GM23338 (cell line): ENCODE measurements at regions not wholly inside any gene's neighbourhood (a gene's known extent, or its start where the extent isn't known, plus 50 kb on each side); places are given as distances from the start of the nearest gene placed in this dataset.

Experiments
- ATAC-seq: fragments of 200-7000 bp; cut with Tn5 transposase; 3 replicates; pipeline ENCODE4 v1.9.1; 2020
- DNase-seq: peaks from one replicate; pipeline ENCODE4 v3.0.0-alpha.2; 2015; ENCODE audit warnings: low spot score
- H2AFZ ChIP-seq: fragments of 200-600 bp; sonication (generic); 2 replicates; pipeline ENCODE4 v1.8.0; 2016; ENCODE audit warnings: antibody characterized with exemption, mild to moderate bottlenecking, moderate library complexity
- H3F3A ChIP-seq: fragments of 200-600 bp; sonication (generic); replicated peaks from 2 replicates; pipeline ENCODE4 v1.8.0; 2017; ENCODE audit warnings: antibody characterized with exemption, mixed run types, low read depth
- H3K27ac ChIP-seq: fragments of 200-600 bp; sonication (generic); 2 replicates; pipeline ENCODE4 v1.6.1; 2016; ENCODE audit warnings: low read depth
- H3K27me3 ChIP-seq: fragments of 200-600 bp; sonication (generic); 2 replicates; pipeline ENCODE4 v1.8.0; 2016; ENCODE audit warnings: mild to moderate bottlenecking, mixed run types, moderate library complexity; ENCODE audit not compliant: insufficient read depth
- H3K36me3 ChIP-seq: fragments of 200-600 bp; sonication (generic); 2 replicates; pipeline ENCODE4 v1.8.0; 2016; ENCODE audit warnings: mild to moderate bottlenecking; ENCODE audit not compliant: insufficient read depth
- H3K4me1 ChIP-seq: fragments of 200-600 bp; sonication (generic); 2 replicates; pipeline ENCODE4 v1.8.0; 2016; ENCODE audit warnings: mild to moderate bottlenecking, moderate library complexity; ENCODE audit not compliant: insufficient read depth
- H3K4me2 ChIP-seq: fragments of 200-600 bp; sonication (generic); 2 replicates; pipeline ENCODE4 v1.7.1; 2017; ENCODE audit warnings: mixed run types
- H3K4me3 ChIP-seq: fragments of 200-600 bp; sonication (generic); 2 replicates; pipeline ENCODE4 v1.6.1; 2016; ENCODE audit warnings: mixed run types
- H3K79me2 ChIP-seq: fragments of 200-600 bp; sonication (generic); replicated peaks from 2 replicates; pipeline ENCODE4 v1.8.0; 2017; ENCODE audit warnings: mild to moderate bottlenecking; ENCODE audit not compliant: insufficient read depth
- H3K9me2 ChIP-seq: fragments of 200-600 bp; sonication (generic); 2 replicates; pipeline ENCODE4 v1.8.0; 2017; ENCODE audit not compliant: insufficient read depth
- H4K20me1 ChIP-seq: fragments of 200-600 bp; sonication (generic); replicated peaks from 2 replicates; pipeline ENCODE4 v1.8.0; 2017; ENCODE audit warnings: mild to moderate bottlenecking; ENCODE audit not compliant: insufficient read depth
- H3K27ac Mint-ChIP-seq: 2 replicates; pipeline ENCODE4 v1.8.0; 2020; ENCODE audit warnings: inconsistent platforms, mild to moderate bottlenecking, moderate library complexity, mixed read lengths
- H3K27me3 Mint-ChIP-seq: 3 replicates; pipeline ENCODE4 v1.8.0; 2022; ENCODE audit warnings: low read depth, mild to moderate bottlenecking, moderate library complexity, mixed read lengths, inconsistent platforms; ENCODE audit not compliant: insufficient read depth, poor library complexity
- H3K36me3 Mint-ChIP-seq: 3 replicates; pipeline ENCODE4 v1.8.0; 2021; ENCODE audit warnings: low read depth, mild to moderate bottlenecking, inconsistent platforms, moderate library complexity, mixed read lengths
- H3K4me1 Mint-ChIP-seq: 3 replicates; pipeline ENCODE4 v1.8.0; 2020; ENCODE audit warnings: mild to moderate bottlenecking, inconsistent platforms, mixed read lengths
- H3K4me3 Mint-ChIP-seq: 3 replicates; pipeline ENCODE4 v1.8.0; 2021; ENCODE audit warnings: moderate library complexity, mild to moderate bottlenecking, inconsistent platforms, mixed read lengths
- H3K9me3 Mint-ChIP-seq: 3 replicates; pipeline ENCODE4 v1.8.0; 2020; ENCODE audit warnings: moderate library complexity, mild to moderate bottlenecking, inconsistent platforms, mixed read lengths
- CREB1 ChIP-seq: fragments of 250-450 bp; sonication (Bioruptor Pico); IDR thresholded peaks from 2 replicates; pipeline ENCODE4 v1.5.0; 2020; ENCODE audit warnings: low read depth, mild to moderate bottlenecking, moderate library complexity
- CTCF ChIP-seq, 2 experiments: fragments of 200-600 bp in 1 of 2; sonication (generic) in 1 of 2; conservative IDR thresholded peaks; 2 replicates each; pipeline versions ENCODE4 v1.5.1 to v1.6.1; 2016 to 2017; ENCODE audit warnings: antibody characterized with exemption in 2 of 2, low read depth in 2 of 2, mild to moderate bottlenecking in 2 of 2, moderate library complexity in 1 of 2
- ETS1 ChIP-seq: IDR thresholded peaks from 2 replicates; pipeline ENCODE4 v1.6.1; 2016; ENCODE audit warnings: antibody characterized with exemption
- EZH2phosphoT487 ChIP-seq: fragments of 200-600 bp; sonication (generic); IDR thresholded peaks from one replicate; pipeline ENCODE4 v1.8.1; 2018; ENCODE audit warnings: antibody characterized with exemption; ENCODE audit not compliant: unreplicated experiment
- JUNB ChIP-seq: IDR thresholded peaks from one replicate; pipeline ENCODE4 v1.6.1; 2016; ENCODE audit warnings: antibody characterized with exemption; ENCODE audit not compliant: unreplicated experiment
- POLR2AphosphoS5 ChIP-seq: IDR thresholded peaks from 2 replicates; pipeline ENCODE4 v1.6.1; 2016; ENCODE audit warnings: antibody characterized with exemption, low read depth
- REST ChIP-seq: IDR thresholded peaks from one replicate; pipeline ENCODE4 v1.6.1; 2018; ENCODE audit warnings: antibody characterized with exemption; ENCODE audit not compliant: unreplicated experiment
- STAT1 ChIP-seq: IDR thresholded peaks from one replicate; pipeline ENCODE4 v1.6.1; 2016; ENCODE audit warnings: antibody characterized with exemption; ENCODE audit not compliant: unreplicated experiment
- ZNF114 ChIP-seq: fragments of 250-450 bp; sonication (Bioruptor Pico); IDR thresholded peaks from 2 replicates; pipeline ENCODE4 v1.5.0; 2020; ENCODE audit warnings: mild to moderate bottlenecking, moderate library complexity
- ZNF331 ChIP-seq: fragments of 250-450 bp; sonication (Bioruptor Pico); IDR thresholded peaks from 2 replicates; pipeline ENCODE4 v1.5.0; 2020; ENCODE audit warnings: low read depth, mild to moderate bottlenecking, moderate library complexity

- TF ChIP-seq CTCF (conservative IDR thresholded peaks at IDR 0.05; ENCODE audit: low read depth in 2 of 2) = no peak
Measured at GRCh38 chr5:84602371-84602771, 217.7 kb upstream of the EDIL3 start (continued).

GRCh38 chr5:84599964-84600363, 215.3 kb upstream of the EDIL3 start:
- no peak overlapping the region for H3K4me3 Mint-ChIP-seq
- peak overlapping the region; percentile 89; the same call in 1 of the 2 replicates for H3K27ac ChIP-seq
- 0 out of 2 replicates have a peak overlapping the region, but pooled peaks have one; percentile 4 for H2AFZ ChIP-seq
- no peak overlapping the region for H3K4me2 ChIP-seq
- H3K4me1 Mint-ChIP-seq = peaks cover 59% of the 10 kb centered on the region
- H3K36me3 Mint-ChIP-seq = peaks cover 12% of the 10 kb centered on the region
- no peaks in the 10 kb centered on the region; the same call in 1 of the 2 replicates for H3F3A ChIP-seq
- peak; percentile 59 for DNase-seq
- peaks cover 7% of the 10 kb centered on the region; the same call in 2 of the 3 replicates for H3K9me3 Mint-ChIP-seq
- H3K36me3 ChIP-seq = no peaks in the 10 kb centered on the region
- H3K27me3 ChIP-seq = no peaks in the 10 kb centered on the region
- ATAC-seq = peak; percentile 90
- H3K27me3 Mint-ChIP-seq = peaks cover 5% of the 10 kb centered on the region
- no peak overlapping the region for H3K4me3 ChIP-seq
- H3K4me1 ChIP-seq = peaks cover 42% of the 10 kb centered on the region
- no peaks in the 10 kb centered on the region for H3K9me2 ChIP-seq
- TF ChIP-seq CTCF (conservative IDR thresholded peaks at IDR 0.05; ENCODE audit: low read depth in 2 of 2) (peak in 1 of 2 experiments; percentile 4; a peak in 1 of 4 replicates), CREB1 (CRISPR knock-in tag) (no peak)
- peak overlapping the region; percentile 84 for H3K27ac Mint-ChIP-seq
- no peaks in the 10 kb centered on the region for H3K79me2 ChIP-seq
- no peaks in the 10 kb centered on the region for H4K20me1 ChIP-seq

- Mint-ChIP-seq H3K4me3 (0 out of 3 replicates have a peak overlapping the region, but pooled peaks have one; percentile 7), H3K27ac (peak overlapping the region; percentile 99), H3K9me3 (peaks cover 7% of the 10 kb centered on the region; the same call in 2 of the 3 replicates), H3K4me1 (peaks cover 41% of the 10 kb centered on the region), H3K27me3 (peaks cover 5% of the 10 kb centered on the region), H3K36me3 (peaks cover 12% of the 10 kb centered on the region)
- DNase-seq (peak; percentile 86), ATAC-seq (peak; percentile 77)
- H3K4me2 ChIP-seq = no peak overlapping the region
- H3K4me1 ChIP-seq = peaks cover 24% of the 10 kb centered on the region
- H3F3A ChIP-seq = no peaks in the 10 kb centered on the region; the same call in 1 of the 2 replicates
- H3K4me3 ChIP-seq = no peak overlapping the region
- no peaks in the 10 kb centered on the region for H3K27me3 ChIP-seq
- H3K36me3 ChIP-seq = no peaks in the 10 kb centered on the region
- H2AFZ ChIP-seq = no peak overlapping the region
- no peaks in the 10 kb centered on the region for H3K9me2 ChIP-seq
- peak overlapping the region; percentile 89 for H3K27ac ChIP-seq
- no peaks in the 10 kb centered on the region for H4K20me1 ChIP-seq
- H3K79me2 ChIP-seq = no peaks in the 10 kb centered on the region
- no peak for TF ChIP-seq JUNB
- no peak for TF ChIP-seq REST
- no peak for TF ChIP-seq EZH2phosphoT487
- TF ChIP-seq ETS1 = peak; percentile 72
- no peak for TF ChIP-seq ZNF114 (CRISPR knock-in tag)
- TF ChIP-seq ZNF331 (CRISPR knock-in tag) = no peak
- no peak for TF ChIP-seq CTCF (conservative IDR thresholded peaks at IDR 0.05; ENCODE audit: low read depth in 2 of 2)
- TF ChIP-seq CREB1 (CRISPR knock-in tag) = peak; percentile 41; the same call in 1 of the 2 replicates
- TF ChIP-seq STAT1 = no peak
- TF ChIP-seq POLR2AphosphoS5 = no peak
Measured at GRCh38 chr5:84597904-84598303, 213.2 kb upstream of the EDIL3 start.
